Activated naive CD8-positive, alpha-beta T cell treated with anti-CD3 and anti-CD28 coated beads, Interleukin-2, amount 50 U/mL, for 16 hours (primary cell): ENCODE measurements at regions not wholly inside any gene's neighbourhood (a gene's known extent, or its start where the extent isn't known, plus 50 kb on each side); places are given as distances from the start of the nearest gene placed in this dataset.
"Not testable (repeated sequence)": the region's sequence is repeated elsewhere in the genome, so short reads cannot be mapped to it uniquely, and the experiment has no call there.

Experiments used
- DNase-seq: peaks from one replicate; pipeline ENCODE4 v3.0.0-alpha.2; 2020; ENCODE audit warnings: low read depth, low spot score

DNA sequence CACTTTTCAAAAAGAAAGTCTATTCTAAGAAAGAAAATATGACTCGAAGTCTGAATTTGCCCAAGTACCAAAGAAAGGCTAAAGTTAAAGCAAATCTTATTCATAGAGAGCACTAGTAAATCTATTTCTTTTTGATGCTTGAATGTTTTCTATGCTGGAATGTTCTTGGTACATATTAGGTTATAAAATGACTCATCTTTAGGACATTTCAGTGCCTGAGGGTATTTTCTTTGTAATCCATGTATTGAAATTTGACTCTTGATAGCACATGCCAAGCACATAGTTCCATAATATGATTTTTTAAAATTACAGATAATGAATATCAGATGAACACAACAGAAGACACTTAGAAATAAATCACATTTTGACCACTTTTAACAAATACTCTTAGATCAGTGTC lies 232.8 kb downstream of the TRIML1 start:
- DNase-seq, result no peak

GRCh38 chr4:188372829-188373228 lies 233.6 kb downstream of the TRIML1 start:
- DNase-seq, result no peak

- DNase-seq, result no peak
Measured at GRCh38 chr4:188374871-188375270, 235.6 kb downstream of the TRIML1 start.

- no peak for DNase-seq
Measured at GRCh38 chr4:188377816-188378215, 238.6 kb downstream of the TRIML1 start.

DNA sequence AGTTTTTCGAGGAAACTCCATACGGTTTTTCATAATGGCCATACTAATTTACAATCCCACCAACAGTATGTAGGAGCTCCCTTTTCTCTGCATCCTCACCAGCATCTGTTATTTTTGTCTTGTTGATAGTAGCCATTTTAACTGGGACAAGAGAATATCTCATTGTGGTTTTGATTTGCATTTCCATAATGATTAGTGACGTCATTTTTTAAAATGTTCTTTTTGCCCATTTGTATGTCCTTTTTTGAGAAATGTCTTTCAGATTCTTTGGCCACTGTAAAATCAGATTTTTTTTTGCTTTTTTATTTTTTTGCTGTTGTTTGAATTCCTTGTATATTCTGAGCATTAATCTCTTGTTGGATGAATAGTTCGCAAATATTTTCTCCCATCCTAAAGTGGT lies 243.9 kb downstream of the TRIML1 start:
- no peak for DNase-seq

GRCh38 chr4:188387179-188387791 lies 248.0 kb downstream of the TRIML1 start:
- DNase-seq, result no peak

DNA sequence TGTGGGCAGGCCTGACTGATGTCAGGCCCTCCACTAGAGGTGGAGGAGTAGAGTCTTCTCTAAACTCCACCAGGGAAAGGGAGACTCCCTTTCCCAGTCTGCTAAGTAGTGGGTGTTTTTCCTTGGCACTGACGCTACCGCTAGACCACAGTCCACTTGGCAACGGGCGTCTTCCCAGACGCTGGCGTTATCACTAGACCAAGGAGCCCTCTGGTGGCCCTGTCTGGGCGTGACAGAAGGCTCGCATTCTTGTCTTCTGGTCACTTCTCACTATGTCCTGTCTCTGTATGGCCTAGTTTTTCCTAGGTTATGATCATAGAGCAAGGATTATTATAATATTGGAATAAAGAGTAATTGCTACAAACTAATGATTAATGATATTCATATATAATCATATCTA lies 252.1 kb downstream of the TRIML1 start:
- not testable (repeated sequence) for DNase-seq

DNA sequence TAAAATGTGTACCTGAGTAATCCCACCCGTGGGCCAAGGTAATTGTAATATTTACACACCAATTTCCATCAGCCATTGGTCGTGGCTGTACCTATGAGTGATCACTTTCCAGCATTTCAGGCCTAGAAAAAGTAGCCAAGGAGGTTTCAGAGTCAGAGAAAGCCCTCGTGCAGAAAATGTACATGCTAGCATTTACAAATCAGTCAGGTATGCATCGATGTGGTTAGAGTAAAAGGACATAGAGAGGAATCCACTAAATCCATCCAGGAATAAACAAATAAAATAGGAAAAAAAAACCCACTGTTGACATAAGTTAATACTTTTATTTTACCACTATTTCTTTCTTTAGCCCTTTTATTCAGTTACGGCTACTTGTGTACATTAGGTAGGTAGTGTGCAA lies 256.8 kb downstream of the TRIML1 start:
- DNase-seq, result no peak

DNA sequence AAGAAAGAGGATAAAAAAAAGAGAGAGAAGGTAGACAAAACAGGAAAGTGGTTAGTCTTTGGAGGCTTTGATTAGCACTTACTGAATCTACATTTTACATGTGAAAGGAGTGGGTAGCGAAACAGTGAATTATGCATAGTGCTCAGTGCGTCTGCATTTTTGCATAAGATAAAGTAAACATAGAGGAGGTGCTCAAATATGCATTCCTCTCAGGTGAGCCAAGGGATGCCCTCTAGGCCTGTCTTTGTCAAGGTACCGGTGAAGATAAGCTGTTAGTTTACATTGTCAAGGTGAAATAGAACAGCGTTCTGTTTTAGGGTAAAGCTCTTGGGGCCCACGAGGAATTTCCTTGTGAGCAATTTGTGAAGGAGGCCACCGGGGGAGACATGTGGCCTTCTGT lies 260.6 kb downstream of the TRIML1 start:
- no peak for DNase-seq

GRCh38 chr4:188400451-188400850 lies 261.2 kb downstream of the TRIML1 start:
- DNase-seq, result no peak

DNA sequence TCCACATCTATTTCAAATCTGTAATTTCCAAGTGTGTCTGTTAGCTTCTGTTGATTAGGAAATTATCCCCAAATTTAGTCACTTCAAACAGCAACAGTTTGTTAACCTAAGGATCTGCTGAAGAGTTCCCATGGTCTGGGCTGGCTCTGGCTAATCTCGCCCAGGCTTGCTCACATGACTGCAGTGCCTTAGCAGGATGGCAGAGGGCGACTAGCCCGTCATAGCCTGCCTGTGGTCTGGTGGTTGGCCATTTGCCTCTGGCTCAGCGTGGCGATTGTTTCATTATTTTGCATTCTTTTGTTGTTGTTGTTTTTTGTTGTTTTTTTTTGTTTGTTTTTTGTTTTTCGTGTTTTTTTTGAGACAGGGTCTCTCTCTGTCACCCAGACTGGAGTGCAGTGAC lies 264.0 kb downstream of the TRIML1 start:
- no peak for DNase-seq

DNA sequence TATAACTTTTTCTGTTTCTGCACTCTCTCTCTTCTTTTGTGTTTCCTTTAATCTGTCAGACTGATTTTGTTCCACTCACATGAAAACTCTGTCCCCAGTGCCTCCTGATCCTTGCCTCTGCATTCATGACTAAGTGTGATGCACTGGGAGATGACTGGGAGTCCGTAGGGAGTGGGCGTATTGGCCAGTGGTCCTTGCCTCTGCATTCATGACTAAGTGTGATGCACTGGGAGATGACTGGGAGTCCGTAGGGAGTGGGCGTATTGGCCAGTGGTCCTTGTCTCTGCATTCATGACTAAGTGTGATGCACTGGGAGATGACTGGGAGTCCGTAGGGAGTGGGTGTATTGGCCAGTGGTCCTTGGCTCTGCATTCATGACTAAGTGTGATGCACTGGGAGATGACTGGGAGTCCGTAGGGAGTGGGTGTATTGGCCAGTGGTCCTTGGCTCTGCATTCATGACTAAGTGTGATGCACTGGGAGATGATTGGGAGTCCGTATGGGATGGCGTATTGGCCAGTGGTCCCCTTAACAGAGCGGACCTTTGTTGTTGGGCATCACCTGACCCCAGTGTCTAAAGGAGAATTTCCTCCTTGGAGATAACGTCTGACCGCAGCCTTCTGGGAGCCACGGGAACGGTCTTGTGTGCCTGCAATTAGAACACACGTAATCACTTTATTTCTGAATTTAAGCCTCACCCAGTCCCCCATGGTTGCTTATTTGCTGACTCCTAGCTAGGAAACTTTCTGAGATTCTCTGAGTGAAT lies 266.0 kb downstream of the TRIML1 start:
- DNase-seq, result not testable (repeated sequence)

DNA sequence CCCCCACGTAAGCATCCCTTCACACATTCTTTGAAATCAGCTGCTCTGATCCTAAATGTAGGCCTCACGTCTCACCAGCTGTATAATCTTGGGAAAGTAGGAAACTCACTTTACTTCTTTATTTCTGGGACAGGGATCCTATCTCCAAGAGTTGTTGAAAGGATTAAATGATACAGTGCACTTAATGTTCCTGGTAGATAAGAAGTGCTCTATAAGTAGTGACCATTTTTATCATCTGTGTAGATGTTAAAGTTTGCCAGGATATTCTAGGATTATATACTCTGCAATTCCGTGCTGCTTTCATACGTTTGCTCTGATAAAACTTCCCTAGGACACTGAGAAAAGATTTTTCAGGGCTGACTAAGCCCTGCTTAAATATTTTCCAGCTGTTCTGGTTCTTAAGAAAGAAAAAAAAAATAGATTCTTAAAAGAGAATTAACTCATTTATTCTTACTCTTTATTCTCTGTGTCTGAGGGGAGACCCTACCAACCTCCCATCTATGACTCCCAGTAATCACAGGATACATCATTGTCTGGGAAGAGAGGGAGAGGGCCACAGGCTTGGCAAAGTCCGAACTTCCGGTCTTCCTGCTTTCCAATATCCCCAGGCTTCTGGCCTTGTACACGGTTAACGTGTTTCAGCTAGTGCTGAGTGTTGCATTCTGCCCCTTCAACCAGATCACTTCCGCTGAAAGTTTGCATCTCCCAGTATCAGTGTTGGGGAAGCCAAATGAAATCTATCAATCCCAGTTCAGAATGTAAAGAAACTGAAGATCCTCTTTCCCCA lies 269.2 kb downstream of the TRIML1 start:
- DNase-seq, result no peak

DNA sequence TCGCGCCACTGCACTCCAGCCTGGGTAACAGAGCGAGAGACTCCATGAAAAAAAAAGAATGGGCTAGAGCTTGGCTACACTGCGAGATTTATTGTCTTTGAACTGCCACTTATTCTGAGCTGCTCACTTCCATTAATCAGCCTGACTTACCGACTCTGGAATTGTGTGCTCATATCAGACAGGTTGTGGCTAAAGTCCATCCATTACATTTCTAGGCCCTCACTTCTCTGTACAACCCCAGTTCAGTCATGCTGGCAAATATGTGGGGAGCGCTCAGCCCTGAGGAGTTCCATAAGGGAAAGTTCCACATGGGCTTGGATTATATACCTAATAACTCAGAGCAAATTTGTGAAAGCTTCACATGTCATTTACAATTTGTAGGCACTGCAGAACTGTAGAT lies 270.6 kb downstream of the TRIML1 start:
- DNase-seq, result no peak

DNA sequence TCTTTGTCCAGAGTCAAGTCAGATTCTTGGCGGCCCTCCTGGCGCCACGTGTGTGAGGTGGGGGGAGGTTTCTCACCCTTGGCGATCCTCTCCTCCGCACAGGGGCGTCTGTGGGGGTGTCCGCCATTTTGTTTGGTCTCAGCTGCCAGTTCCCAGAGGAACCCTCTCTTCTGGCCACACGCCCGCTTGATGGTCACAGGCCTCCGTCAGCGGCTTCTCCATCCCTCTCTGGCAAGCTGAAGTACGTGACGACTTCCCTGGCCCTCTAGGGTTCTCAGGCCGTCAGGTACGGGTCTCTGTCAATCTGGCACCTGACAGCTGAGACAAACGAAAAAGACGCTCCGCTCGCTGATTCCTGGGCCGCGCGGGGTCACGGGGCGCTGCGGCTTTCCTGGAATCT lies 272.6 kb downstream of the TRIML1 start:
- DNase-seq, result no peak

DNA sequence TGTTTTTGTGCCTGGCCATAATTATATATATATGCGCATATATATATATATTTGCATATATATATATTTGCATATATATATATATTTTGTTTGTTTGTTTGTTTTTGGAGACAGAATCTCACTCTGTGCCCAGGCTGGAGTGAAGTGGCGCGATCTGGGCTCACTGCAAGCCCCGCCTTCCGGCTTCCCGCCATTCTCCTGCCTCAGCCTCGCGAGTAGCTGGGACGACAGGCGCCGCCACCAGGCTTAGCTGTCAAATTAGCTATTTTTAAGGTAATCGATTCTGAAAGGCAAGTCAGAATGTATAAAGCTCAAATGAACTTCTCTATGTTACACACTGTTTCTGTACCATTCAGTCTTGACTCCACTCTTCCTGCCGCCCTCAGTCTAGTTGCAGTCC lies 273.3 kb downstream of the TRIML1 start:
- DNase-seq, result no peak

GRCh38 chr4:188414441-188414840 lies 275.2 kb downstream of the TRIML1 start:
- DNase-seq, result no peak

- DNase-seq, result no peak
Measured at GRCh38 chr4:188417181-188417580, 277.9 kb downstream of the TRIML1 start.

DNA sequence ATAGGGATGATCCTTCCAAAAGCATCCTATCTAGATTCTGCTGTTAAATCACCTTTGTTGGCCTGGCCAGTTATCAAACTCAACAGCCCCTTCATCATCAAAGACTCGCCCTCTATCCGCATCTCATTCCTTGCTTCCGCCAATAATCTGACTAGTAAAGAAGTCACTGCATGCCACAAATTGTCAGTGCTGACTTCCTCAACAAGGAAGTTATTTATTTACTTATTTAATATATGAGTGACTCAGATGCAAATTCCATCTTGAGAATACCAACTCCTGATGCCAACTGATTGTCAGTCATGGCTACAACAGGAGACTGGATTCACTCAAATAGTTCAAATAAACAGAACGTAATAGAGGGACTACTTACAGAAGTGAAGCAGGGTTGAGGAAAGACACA lies 283.8 kb downstream of the TRIML1 start:
- no peak for DNase-seq

DNA sequence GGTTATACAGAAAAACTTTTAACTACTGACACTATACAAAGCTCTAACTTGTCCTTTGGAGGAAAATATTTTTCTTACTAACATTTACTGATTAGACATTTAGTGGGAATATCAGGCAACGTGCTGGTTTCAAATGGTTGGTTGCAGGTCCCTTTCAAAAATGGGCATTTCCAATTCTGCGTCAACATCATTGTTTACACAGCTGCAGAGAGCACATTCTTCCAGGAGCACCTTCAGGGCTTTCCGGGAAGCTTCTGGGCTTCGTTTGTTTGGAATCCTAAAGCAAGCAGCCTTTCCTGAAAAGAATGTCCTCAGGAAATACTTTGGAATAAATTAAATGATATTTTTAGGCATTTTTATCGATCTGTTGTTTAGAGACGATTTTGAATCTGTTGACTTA lies 289.7 kb downstream of the TRIML1 start:
- DNase-seq, result no peak

DNA sequence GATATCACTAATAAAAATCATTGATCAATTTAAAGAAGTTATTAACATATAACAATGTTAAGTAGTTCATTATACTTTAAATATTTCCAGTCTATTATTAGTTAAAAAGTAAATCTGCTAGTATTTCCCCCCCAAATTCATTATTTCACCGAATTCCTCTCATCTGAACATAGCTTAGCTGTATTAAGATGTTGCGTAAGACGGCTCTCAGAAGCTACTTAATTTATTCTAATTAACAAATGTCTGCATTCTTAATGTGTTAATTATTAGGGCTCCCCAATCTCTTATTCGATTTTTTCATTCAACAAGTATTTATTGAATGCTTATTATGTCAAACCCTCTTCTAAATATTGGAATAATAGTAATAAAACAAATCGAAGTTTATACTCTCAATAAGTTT lies 290.7 kb downstream of the TRIML1 start:
- no peak for DNase-seq

GRCh38 chr4:188430384-188430783 lies 291.1 kb downstream of the TRIML1 start:
- no peak for DNase-seq

GRCh38 chr4:188432328-188432727 lies 293.1 kb downstream of the TRIML1 start:
- no peak for DNase-seq
